NCI-H1436 (cell line): ENCODE measurements at regions not wholly inside any gene's neighbourhood (a gene's known extent, or its start where the extent isn't known, plus 50 kb on each side); places are given as distances from the start of the nearest gene placed in this dataset.

Experiments
- DNase-seq: peaks from one replicate; lab custom pipeline; 2025; lab: John Stamatoyannopoulos, UW

GRCh38 chr2:12059616-12060441 lies 313.4 kb downstream of the LPIN1 start:
- no peak for DNase-seq

- DNase-seq, result no peak
Measured at GRCh38 chr2:12060886-12061285, 314.5 kb downstream of the LPIN1 start.

DNA sequence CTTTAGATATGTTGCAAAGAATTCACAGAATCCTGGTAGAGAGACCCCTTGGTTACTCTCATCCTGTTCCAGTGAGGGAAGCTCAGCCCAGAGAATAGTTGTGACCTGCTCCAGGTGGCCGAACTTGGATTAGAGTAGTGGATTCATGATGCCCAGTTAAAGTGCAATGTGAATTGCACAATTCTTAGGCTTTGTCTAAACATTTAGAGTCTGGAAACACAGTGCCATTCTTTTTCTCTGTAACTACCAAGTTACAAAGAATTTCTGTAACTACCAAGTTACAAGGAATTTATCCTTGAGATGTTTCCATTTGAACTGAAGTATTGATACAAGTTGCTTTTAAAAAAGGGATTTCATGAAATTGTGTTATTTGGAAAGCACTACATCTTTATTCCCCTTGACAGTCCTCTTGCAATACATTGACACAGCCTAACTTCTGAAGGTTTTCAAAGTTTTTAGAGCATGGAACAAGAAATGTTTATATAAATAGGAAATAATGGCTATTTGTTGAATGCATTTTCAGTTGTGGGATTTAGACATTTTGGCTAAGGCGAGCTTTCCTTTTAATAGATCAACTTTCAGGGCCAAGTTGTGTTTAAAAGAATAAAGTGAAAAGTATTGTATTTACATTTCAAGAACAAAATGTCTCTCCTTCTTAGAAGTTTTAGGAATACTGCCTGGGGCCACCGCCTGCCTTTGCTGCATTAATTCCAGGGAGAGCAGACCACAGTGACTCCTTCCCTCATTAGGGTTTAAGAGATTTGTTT lies 315.0 kb downstream of the LPIN1 start:
- DNase-seq, result no peak

DNA sequence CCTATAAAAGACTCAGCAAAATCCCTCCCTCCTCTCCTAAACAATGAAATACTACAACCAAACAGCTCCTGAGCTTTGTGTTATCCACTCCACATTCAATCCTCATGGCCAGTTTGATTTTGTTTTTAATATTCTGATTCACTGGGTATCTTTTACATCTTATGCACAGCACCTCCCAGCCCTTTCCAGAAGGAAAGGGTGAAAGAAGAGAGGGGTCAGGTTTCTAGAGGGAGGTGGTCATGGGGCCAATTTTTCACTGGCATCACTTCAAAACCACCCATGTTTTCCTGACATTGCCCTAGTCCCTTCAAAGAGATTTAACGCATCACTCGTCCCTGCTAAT lies 315.6 kb downstream of the LPIN1 start:
- no peak for DNase-seq

DNA sequence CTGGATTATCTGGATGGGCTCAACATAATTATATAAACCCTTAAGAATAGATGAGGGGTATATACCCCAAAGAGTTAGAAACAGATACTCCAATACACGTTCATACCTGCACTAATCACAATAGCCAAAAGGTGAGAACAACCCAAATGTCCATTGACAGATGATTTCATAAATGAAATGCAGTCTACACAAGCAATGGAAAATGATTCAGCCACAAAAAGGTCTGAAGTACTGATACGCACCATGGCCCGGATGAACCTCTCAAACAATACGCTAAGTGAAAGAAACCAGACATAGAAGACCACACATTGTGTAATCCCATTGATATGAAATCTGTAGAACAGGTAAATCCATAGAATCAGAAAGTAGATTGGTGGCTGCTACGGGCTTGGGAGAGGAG lies 316.8 kb downstream of the LPIN1 start:
- DNase-seq, result no peak

DNA sequence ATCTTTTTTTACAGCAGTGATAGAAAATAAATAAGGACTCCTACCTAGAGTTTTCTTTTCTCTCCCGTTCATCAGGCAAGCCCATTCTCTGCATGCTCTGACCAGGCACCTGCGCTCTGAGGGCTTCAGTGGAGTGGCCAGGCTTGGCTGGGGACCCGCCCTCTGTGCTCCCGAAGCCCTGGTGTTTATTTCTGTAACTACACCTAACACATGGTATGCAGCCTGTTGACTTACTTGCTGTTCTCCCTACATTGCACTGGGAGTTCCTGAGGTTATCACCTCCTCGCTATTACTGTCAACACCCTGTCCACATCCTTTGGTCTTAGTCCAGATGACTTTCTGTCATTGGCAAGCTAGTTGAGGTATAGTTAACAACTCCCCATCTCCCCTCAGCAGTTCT lies 317.7 kb downstream of the LPIN1 start:
- no peak for DNase-seq

GRCh38 chr2:12066116-12066515 lies 319.7 kb downstream of the LPIN1 start:
- DNase-seq, result no peak

DNA sequence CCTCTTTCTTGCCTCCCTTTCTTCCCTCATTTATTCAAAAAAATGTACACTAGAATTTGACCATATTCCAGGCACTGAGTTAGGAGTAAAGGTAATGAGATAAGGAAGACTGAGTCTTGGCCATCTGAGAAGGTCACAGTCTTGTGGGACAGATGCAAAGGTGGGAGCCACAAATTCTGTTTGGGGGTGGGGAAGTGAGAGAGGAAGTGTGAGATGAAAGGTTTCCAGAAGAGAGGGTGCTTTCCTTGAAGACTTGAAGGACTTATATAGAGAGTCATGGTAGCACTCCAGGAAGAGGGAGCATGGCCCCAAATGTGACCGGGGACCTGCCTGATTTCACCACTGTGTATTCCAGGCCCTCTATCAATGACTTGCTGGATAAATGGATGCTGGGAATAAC lies 320.6 kb downstream of the LPIN1 start:
- DNase-seq, result no peak

- DNase-seq, result no peak
Measured at GRCh38 chr2:12068796-12069538, 322.5 kb downstream of the LPIN1 start.

DNA sequence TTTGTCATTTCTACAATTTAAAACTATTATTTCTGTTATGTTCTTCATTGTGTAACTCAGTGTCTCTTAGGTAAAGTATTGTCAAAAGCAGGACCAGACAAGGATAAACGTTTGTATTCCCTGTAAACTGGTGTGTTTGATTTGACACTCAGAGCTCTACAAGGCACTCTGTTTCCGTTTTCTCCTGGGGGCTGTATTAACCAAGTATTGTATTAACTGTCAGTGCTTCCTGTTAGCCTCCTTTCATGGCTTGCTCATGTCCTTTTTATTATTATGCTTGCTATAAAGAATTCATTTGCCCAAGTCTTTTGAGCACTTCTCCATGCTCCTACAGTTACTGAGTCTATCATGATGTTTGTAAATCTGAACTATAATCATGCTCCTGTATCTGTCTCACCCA lies 323.7 kb downstream of the LPIN1 start:
- no peak for DNase-seq

DNA sequence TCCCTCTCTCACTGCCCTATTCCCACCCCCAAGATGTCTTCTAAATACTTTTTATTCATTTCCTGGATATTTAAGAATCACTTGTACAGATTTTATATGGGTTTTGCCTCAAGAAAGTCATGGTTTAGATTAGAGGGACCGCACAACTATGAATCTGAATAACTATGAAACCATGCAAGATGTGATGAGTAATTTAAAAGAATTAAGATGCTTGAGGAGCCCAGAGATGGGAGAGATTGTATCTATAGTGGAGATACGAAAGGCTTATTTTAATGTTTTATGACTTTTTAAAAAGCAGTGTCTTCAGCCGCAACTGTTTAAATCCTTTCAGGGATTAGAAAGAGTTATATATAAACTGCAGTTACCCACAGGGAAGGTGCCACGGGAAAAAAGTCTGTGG lies 324.1 kb downstream of the LPIN1 start:
- no peak for DNase-seq

- DNase-seq, result no peak
Measured at GRCh38 chr2:12071318-12071717, 324.9 kb downstream of the LPIN1 start.

- DNase-seq, result no peak
Measured at GRCh38 chr2:12073217-12073852, 326.9 kb downstream of the LPIN1 start.

DNA sequence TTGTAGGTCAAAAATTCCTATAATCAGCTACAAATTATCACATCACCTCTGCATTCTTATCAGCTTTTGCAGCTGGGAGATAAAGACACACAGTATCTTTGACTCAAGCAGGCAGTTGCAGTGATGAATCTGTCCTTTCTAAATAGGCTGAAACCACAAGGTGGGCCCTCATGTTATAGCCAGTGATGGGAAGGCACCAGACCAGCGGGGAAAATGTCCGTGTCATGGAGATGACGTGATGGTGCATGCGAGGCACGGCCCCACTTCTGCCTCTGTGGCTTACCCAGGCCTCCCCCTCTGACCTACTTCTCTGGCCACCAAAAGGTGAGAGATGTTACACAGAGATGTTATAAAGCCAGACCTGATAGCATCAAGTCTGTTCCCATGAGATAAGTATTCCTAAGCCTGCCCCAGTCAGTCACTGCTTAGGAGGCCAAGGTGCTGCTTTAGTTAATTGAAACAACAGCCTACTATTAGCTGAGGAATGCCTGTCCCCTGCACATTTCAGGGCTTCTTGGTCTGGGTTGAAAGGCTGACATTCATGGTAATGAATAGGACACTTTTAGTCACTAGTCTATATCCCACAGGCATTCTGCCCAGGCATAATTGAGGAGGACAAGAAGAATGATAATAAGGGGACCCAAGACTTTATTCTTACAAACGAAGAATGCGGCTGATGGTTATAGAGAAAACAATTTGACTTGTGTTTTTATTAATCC lies 327.9 kb downstream of the LPIN1 start:
- DNase-seq, result no peak

DNA sequence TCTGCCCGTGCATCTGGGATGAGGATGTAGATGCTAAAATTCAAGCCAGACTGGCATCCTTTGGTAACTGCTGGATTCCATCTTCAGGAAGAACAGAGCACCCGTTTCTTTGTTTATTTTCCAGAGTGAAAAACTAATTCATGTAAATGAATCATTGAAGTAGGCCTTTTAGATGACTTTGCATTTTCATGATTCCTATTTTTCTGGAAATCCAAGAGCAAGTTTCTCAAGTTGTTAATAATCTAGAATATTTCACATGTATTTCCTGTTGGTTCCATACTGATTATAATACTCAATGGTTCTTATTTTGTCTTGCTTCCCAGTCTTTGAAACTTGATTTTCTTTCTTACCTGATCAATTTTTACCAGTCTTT lies 328.4 kb downstream of the LPIN1 start:
- no peak for DNase-seq

DNA sequence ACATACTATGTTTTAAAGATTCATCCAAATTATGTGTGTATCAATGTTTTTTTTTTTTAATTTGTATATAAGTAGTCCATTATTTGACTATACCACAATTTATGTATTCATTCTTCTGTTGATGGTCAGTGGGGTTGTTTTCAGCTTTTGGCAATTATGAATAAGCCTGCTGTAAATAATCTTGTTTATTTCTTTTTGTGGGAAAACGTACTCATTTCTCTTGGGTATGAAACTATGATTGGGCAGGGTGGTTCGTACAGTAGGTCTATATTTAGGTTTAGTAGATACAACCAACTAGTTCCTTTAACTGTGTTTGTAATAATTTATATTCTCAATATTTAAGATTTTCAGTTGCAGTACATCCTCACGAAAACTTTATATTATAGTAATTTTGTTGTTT lies 329.2 kb downstream of the LPIN1 start:
- DNase-seq, result no peak

- no peak for DNase-seq
Measured at GRCh38 chr2:12076810-12077209, 330.4 kb downstream of the LPIN1 start.

DNA sequence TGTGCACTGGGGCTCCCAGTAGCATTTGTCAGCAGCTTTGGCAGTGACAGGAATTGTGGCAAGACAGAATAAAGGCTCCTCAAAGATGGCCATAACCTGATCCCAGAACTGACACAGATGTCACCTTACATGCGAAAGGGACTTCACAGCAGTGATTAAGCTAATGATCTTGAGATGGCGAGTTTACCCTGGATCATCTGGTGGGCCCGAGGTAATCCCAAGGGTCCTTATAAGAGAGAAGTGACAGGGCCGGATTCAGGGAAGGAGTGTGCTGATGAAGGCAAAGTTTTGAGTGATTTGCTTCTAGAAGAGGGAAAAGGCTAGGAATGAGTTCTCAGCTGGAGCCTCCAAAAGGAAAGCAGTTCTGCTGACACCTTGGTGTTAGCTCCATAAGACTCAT lies 333.9 kb downstream of the LPIN1 start:
- DNase-seq, result no peak

DNA sequence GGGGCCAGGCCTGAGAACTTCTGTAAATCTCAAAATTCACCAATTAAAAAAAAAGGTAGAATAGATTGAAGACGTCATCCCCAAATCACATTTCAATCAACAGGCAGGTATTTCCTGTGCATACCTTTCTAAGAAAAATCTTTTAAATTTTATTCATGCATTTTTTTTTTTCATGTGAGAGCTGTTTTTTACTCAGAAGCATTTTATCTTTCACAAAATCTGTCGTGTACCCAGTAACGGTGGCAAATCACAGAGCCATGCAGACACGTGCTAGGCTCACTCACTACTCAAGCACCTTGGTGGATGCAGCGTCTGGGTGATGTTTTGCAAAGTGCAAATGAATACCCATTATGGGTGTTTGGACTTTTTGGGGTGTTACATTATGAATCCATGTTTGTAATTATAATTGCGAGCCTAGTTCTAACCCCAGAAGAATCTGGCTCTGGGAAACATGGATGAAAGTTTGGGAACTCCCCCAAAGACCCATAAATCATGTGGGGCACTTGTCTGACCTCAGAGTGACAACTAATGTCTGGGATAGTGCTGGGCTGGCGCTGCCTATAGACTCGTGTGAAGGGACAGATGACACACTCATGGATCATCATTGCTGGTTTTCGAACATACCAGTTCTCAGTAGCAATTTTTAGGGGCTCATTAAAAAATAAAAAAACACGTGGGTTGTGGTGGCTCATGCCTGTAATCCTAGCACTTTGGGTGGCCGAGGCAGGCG lies 335.2 kb downstream of the LPIN1 start:
- DNase-seq, result no peak

- no peak for DNase-seq
Measured at GRCh38 chr2:12083081-12083581, 336.7 kb downstream of the LPIN1 start.
